H1 (cell line): ENCODE measurements at regions not wholly inside any gene's neighbourhood (a gene's known extent, or its start where the extent isn't known, plus 50 kb on each side); places are given as distances from the start of the nearest gene placed in this dataset.

Source experiments
- CTCF ChIA-PET: fragments of 300-600 bp; sonication (Branson Sonifier 250); formaldehyde crosslinking; loops from one replicate; lab custom pipeline; 2021; ENCODE audit not compliant: partially characterized antibody; lab: Charles Lee
- POLR2A ChIA-PET: fragments of 300-600 bp; sonication (Branson Sonifier 250); formaldehyde crosslinking; loops from one replicate; lab custom pipeline; 2021; ENCODE audit warnings: inconsistent platforms; ENCODE audit not compliant: partially characterized antibody; lab: Charles Lee
- DNase-seq, 2 experiments: peaks; one replicate each; pipeline versions ENCODE4 v3.0.0 to v3.0.0-alpha.2; 2010 to 2022; ENCODE audit warnings: low spot score in 2 of 2, low read depth in 1 of 2, mixed read lengths in 1 of 2
- FAIRE-seq: peaks from 2 replicates; lab custom pipeline; 2011; peaks lifted over from hg19 to GRCh38; lab: Jason Lieb, UNC
- H2AFZ ChIP-seq: 2 replicates; pipeline ENCODE4 v1.8.1; 2012; ENCODE audit warnings: low read length, inconsistent platforms
- H2AK5ac ChIP-seq: 2 replicates; pipeline ENCODE4 v1.6.1; 2013; ENCODE audit warnings: low read depth, low read length
- H2BK120ac ChIP-seq: replicated peaks from 2 replicates; pipeline ENCODE3; 2013; ENCODE audit warnings: low read depth, low read length, inconsistent platforms
- H2BK12ac ChIP-seq: 2 replicates; pipeline ENCODE4 v1.6.1; 2013; ENCODE audit warnings: low read depth, low read length
- H2BK15ac ChIP-seq: 2 replicates; pipeline ENCODE4 v1.6.1; 2013; ENCODE audit warnings: low read length
- H2BK20ac ChIP-seq: 2 replicates; pipeline ENCODE4 v1.6.1; 2013; ENCODE audit warnings: low read length
- H2BK5ac ChIP-seq: 2 replicates; pipeline ENCODE4 v1.6.1; 2013; ENCODE audit warnings: low read depth, low read length
- H3K14ac ChIP-seq: 2 replicates; pipeline ENCODE4 v1.6.1; 2013; ENCODE audit warnings: inconsistent platforms; ENCODE audit not compliant: insufficient read length
- H3K18ac ChIP-seq: 2 replicates; pipeline ENCODE4 v1.6.1; 2013; ENCODE audit warnings: low read length; ENCODE audit errors: extremely low read depth
- H3K23ac ChIP-seq: 2 replicates; pipeline ENCODE4 v1.6.1; 2013; ENCODE audit warnings: inconsistent platforms; ENCODE audit not compliant: insufficient read length
- H3K23me2 ChIP-seq: 2 replicates; pipeline ENCODE4 v1.6.1; 2013; ENCODE audit warnings: low read depth, low read length
- H3K27ac ChIP-seq: 2 replicates; pipeline ENCODE4 v1.6.1; 2011; ENCODE audit warnings: low read depth, low read length, inconsistent platforms
- H3K27me3 ChIP-seq, 4 experiments: replicated peaks in 1 of 4; 1 replicate in 1 of 4; 2 replicates in 3 of 4; pipeline versions ENCODE4 v1.6.1 to v1.8.1; 2011 to 2013; ENCODE audit warnings: low read length in 3 of 4, mild to moderate bottlenecking in 3 of 4, inconsistent platforms in 2 of 4, mixed read lengths in 2 of 4, moderate library complexity in 1 of 4; ENCODE audit not compliant: control insufficient read depth in 3 of 4, insufficient read depth in 3 of 4; ENCODE audit errors: extremely low read depth in 1 of 4
- H3K36me3 ChIP-seq, 4 experiments: 2 replicates each; pipeline versions ENCODE4 v1.6.1 to v1.8.1; 2011 to 2013; ENCODE audit warnings: mild to moderate bottlenecking in 4 of 4, low read length in 3 of 4, moderate library complexity in 2 of 4, control low read depth in 1 of 4, inconsistent platforms in 1 of 4; ENCODE audit not compliant: insufficient read depth in 4 of 4, control insufficient read depth in 2 of 4
- H3K4ac ChIP-seq: replicated peaks from 2 replicates; pipeline ENCODE3; 2013; ENCODE audit warnings: low read length, low read depth, mixed read lengths, inconsistent platforms; ENCODE audit not compliant: insufficient read length
- H3K4me1 ChIP-seq, 4 experiments: replicated peaks in 1 of 4; 1 replicate in 1 of 4; 2 replicates in 3 of 4; pipeline versions ENCODE4 v1.6.1 to v1.8.1; 2011 to 2013; ENCODE audit warnings: low read length in 3 of 4, inconsistent platforms in 2 of 4, mixed read lengths in 1 of 4; ENCODE audit not compliant: insufficient read depth in 4 of 4, control insufficient read depth in 3 of 4
- H3K4me2 ChIP-seq, 2 experiments: 2 replicates each; pipeline versions ENCODE4 v1.6.1 to v1.8.1; 2011 to 2013; ENCODE audit warnings: low read depth in 2 of 2, low read length in 2 of 2, control low read depth in 1 of 2, inconsistent platforms in 1 of 2, mild to moderate bottlenecking in 1 of 2; ENCODE audit not compliant: insufficient read depth in 1 of 2
- H3K4me3 ChIP-seq, 4 experiments: fragments of 200-600, 300-600 bp in 1 of 4; sonication (generic), shearing (Covaris generic), sonication (Bioruptor Twin) in 1 of 4; 2 replicates each; pipeline versions ENCODE4 v1.5.1 to v1.8.1; 2011 to 2016; ENCODE audit warnings: low read length in 4 of 4, low read depth in 3 of 4, control low read depth in 2 of 4, inconsistent platforms in 2 of 4, mild to moderate bottlenecking in 2 of 4, mixed read lengths in 1 of 4, moderate library complexity in 1 of 4; ENCODE audit not compliant: insufficient read depth in 2 of 4; ENCODE audit errors: extremely low read depth in 1 of 4
- H3K56ac ChIP-seq: replicated peaks from 2 replicates; pipeline ENCODE3; 2013; ENCODE audit warnings: low read depth, mild to moderate bottlenecking, mixed read lengths, low read length, inconsistent platforms; ENCODE audit not compliant: insufficient read length
- H3K79me1 ChIP-seq: 2 replicates; pipeline ENCODE4 v1.6.1; 2013; ENCODE audit warnings: low read depth, low read length, control low read depth
- H3K79me2 ChIP-seq, 2 experiments: 2 replicates each; pipeline versions ENCODE4 v1.6.1 to v1.8.1; 2012 to 2013; ENCODE audit warnings: low read length in 2 of 2, mild to moderate bottlenecking in 2 of 2, inconsistent platforms in 1 of 2; ENCODE audit not compliant: insufficient read depth in 2 of 2, control insufficient read depth in 1 of 2
- H3K9ac ChIP-seq, 4 experiments: replicated peaks in 1 of 4; 1 replicate in 1 of 4; 2 replicates in 3 of 4; pipeline versions ENCODE4 v1.6.1 to v1.8.1; 2011 to 2013; ENCODE audit warnings: low read depth in 3 of 4, low read length in 3 of 4, control low read depth in 2 of 4, mild to moderate bottlenecking in 2 of 4, moderate library complexity in 2 of 4, inconsistent platforms in 1 of 4; ENCODE audit errors: extremely low read depth in 1 of 4
- H3K9me3 ChIP-seq, 2 experiments: 2 replicates each; pipeline versions ENCODE4 v1.6.1 to v1.8.1; 2012 to 2013; ENCODE audit warnings: mild to moderate bottlenecking in 2 of 2, moderate library complexity in 2 of 2, control low read depth in 1 of 2, inconsistent platforms in 1 of 2, low read depth in 1 of 2, low read length in 1 of 2, mixed read lengths in 1 of 2; ENCODE audit not compliant: insufficient read depth in 2 of 2
- H4K20me1 ChIP-seq, 2 experiments: replicated peaks in 1 of 2; 2 replicates each; pipeline versions ENCODE3 to v1.8.1; 2011 to 2013; ENCODE audit warnings: inconsistent platforms in 2 of 2, low read length in 2 of 2, mild to moderate bottlenecking in 1 of 2; ENCODE audit not compliant: insufficient read depth in 2 of 2, control insufficient read depth in 1 of 2
- H4K5ac ChIP-seq: 2 replicates; pipeline ENCODE4 v1.6.1; 2013; ENCODE audit warnings: low read length, low read depth, mixed read lengths, inconsistent platforms; ENCODE audit not compliant: insufficient read length
- H4K8ac ChIP-seq: 2 replicates; pipeline ENCODE4 v1.8.0; 2013; ENCODE audit warnings: mild to moderate bottlenecking, moderate library complexity, low read length, inconsistent platforms; ENCODE audit not compliant: insufficient read depth; ENCODE audit errors: extremely low read depth
- H4K91ac ChIP-seq: replicated peaks from 2 replicates; pipeline ENCODE3; 2013; ENCODE audit warnings: low read length, mixed read lengths, inconsistent platforms; ENCODE audit not compliant: insufficient read length
- ATF3 ChIP-seq: IDR thresholded peaks from 2 replicates; pipeline ENCODE4 v1.6.1; 2011; ENCODE audit warnings: low read depth, mild to moderate bottlenecking, low read length; ENCODE audit not compliant: insufficient read depth
- HDAC6 ChIP-seq: IDR thresholded peaks from one replicate; pipeline ENCODE4 v1.7.1; 2012; ENCODE audit warnings: low read depth, mild to moderate bottlenecking, inconsistent platforms, low read length, moderate library complexity
- RAD21 ChIP-seq, 2 experiments: IDR thresholded peaks in 1 of 2; conservative IDR thresholded peaks in 1 of 2; 2 replicates each; pipeline ENCODE4 v1.6.1; 2011; ENCODE audit warnings: low read depth in 2 of 2, low read length in 2 of 2, improper control_type of control experiment in 1 of 2, inconsistent platforms in 1 of 2, mild to moderate bottlenecking in 1 of 2, moderate library complexity in 1 of 2
- RNF2 ChIP-seq: fragments of 200-900, 300-1000 bp; sonication (generic); IDR thresholded peaks from 2 replicates; pipeline ENCODE4 v1.7.1; 2016; ENCODE audit warnings: borderline replicate concordance, low read depth, mild to moderate bottlenecking, antibody characterized with exemption, low read length; ENCODE audit not compliant: poor library complexity, severe bottlenecking; ENCODE audit errors: missing control alignments
- SRF ChIP-seq: IDR thresholded peaks from 2 replicates; pipeline ENCODE4 v1.6.1; 2011; ENCODE audit warnings: mild to moderate bottlenecking, low read depth, low read length, moderate library complexity

GRCh38 chr5:56302027-56302426, 68.9 kb upstream of the ANKRD55 start:
- no peak overlapping the region for H3K14ac ChIP-seq
- CTCF ChIA-PET: interaction anchor here (1.0 kb wide), 1 partner anchor 27 kb away, joined by 3 read pairs; no protein-coding TSS in a partner anchor
- H2BK12ac ChIP-seq: no peak overlapping the region
- H3K18ac ChIP-seq: no peak overlapping the region
- H3K27me3 ChIP-seq: no peaks in the 10 kb centered on the region
- H4K5ac ChIP-seq: no peak overlapping the region
- H3K36me3 ChIP-seq: no peaks in the 10 kb centered on the region
- H2BK15ac ChIP-seq: no peak overlapping the region
- no peaks in the 10 kb centered on the region; the same call in 1 of the 2 replicates for H3K23me2 ChIP-seq
- H3K9ac ChIP-seq: no peak overlapping the region
- no peaks in the 10 kb centered on the region for H4K20me1 ChIP-seq
- H3K9me3 ChIP-seq: peaks cover 0 to 6% of the 10 kb centered on the region in 2 experiments; a peak in 1 of 4 replicates
- H3K4me1 ChIP-seq: no peaks in the 10 kb centered on the region
- H3K56ac ChIP-seq: no peak overlapping the region
- H4K8ac ChIP-seq: no peak overlapping the region
- H2BK5ac ChIP-seq: no peak overlapping the region
- H3K4ac ChIP-seq: no peak overlapping the region
- no peak overlapping the region for H2AFZ ChIP-seq
- H4K91ac ChIP-seq: no peak overlapping the region
- no peaks in the 10 kb centered on the region for H3K79me2 ChIP-seq
- FAIRE-seq (no peak), DNase-seq (no peak)
- H2BK120ac ChIP-seq: no peak overlapping the region
- POLR2A ChIA-PET: no interaction called here
- H2AK5ac ChIP-seq: no peak overlapping the region
- no peak overlapping the region for H3K23ac ChIP-seq
- no peak overlapping the region for H3K4me3 ChIP-seq
- H2BK20ac ChIP-seq: no peak overlapping the region
- no peaks in the 10 kb centered on the region for H3K79me1 ChIP-seq
- H3K4me2 ChIP-seq: no peak overlapping the region
- TF ChIP-seq SRF: no peak
- no peak for TF ChIP-seq RAD21 (IDR thresholded peaks at IDR 0.05 in 1 of 2, conservative IDR thresholded peaks at IDR 0.05 in 1 of 2; ENCODE audit: low read depth in 2 of 2, low read length in 2 of 2)
- TF ChIP-seq ATF3: no peak
- TF ChIP-seq HDAC6: no peak
- no peak for TF ChIP-seq RNF2
- no peak overlapping the region for H3K27ac ChIP-seq
